WTC11 (cell line): ENCODE measurements at regions not wholly inside any gene's neighbourhood (a gene's known extent, or its start where the extent isn't known, plus 50 kb on each side); places are given as distances from the start of the nearest gene placed in this dataset.

Experiments
- ATAC-seq: fragments of 200-7000 bp; cut with Tn5 transposase; 2 replicates; pipeline ENCODE4 v1.10.0; 2021; ENCODE audit warnings: mild to moderate bottlenecking, moderate library complexity
- CTCF ChIA-PET: fragments of 300-600 bp; sonication (Branson Sonifier 250); formaldehyde crosslinking; loops from one replicate; lab custom pipeline; 2021; ENCODE audit warnings: antibody characterized with exemption; lab: Charles Lee
- POLR2A ChIA-PET: fragments of 350-600 bp; sonication (Branson Sonifier 250); formaldehyde crosslinking; loops from one replicate; lab custom pipeline; 2021; ENCODE audit warnings: antibody characterized with exemption; lab: Charles Lee
- DNase-seq: peaks from one replicate; pipeline ENCODE4 v3.0.0; 2021; ENCODE audit warnings: low spot score
- H3K27ac Mint-ChIP-seq: 2 replicates; pipeline ENCODE4 v1.8.0; 2021; ENCODE audit warnings: mixed read lengths
- H3K27me3 Mint-ChIP-seq: 2 replicates; pipeline ENCODE4 v1.8.0; 2021; ENCODE audit warnings: low read depth, mild to moderate bottlenecking, moderate library complexity, mixed read lengths
- H3K36me3 Mint-ChIP-seq: 2 replicates; pipeline ENCODE4 v1.8.0; 2021; ENCODE audit warnings: mixed read lengths
- H3K4me1 Mint-ChIP-seq: 2 replicates; pipeline ENCODE4 v1.8.0; 2022; ENCODE audit warnings: mixed read lengths
- H3K4me3 Mint-ChIP-seq: 2 replicates; pipeline ENCODE4 v1.8.0; 2021; ENCODE audit warnings: mild to moderate bottlenecking, moderate library complexity, mixed read lengths
- H3K9me3 Mint-ChIP-seq: 2 replicates; pipeline ENCODE4 v1.8.0; 2021; ENCODE audit warnings: mixed read lengths
- AFF4 ChIP-seq: sonication (generic); formaldehyde crosslinking; IDR thresholded peaks from 2 replicates; pipeline ENCODE4 v1.8.1; 2023; ENCODE audit warnings: mild to moderate bottlenecking, missing genetic modification reagents, borderline replicate concordance
- CBFB ChIP-seq: sonication (generic); formaldehyde crosslinking; IDR thresholded peaks from 2 replicates; pipeline ENCODE4 v1.8.1; 2022; ENCODE audit warnings: mild to moderate bottlenecking, low read depth, missing genetic modification reagents
- E2F1 ChIP-seq: sonication (generic); formaldehyde crosslinking; IDR thresholded peaks from 2 replicates; pipeline ENCODE4 v1.8.0; 2022; ENCODE audit warnings: mild to moderate bottlenecking, missing genetic modification reagents
- ELF4 ChIP-seq: sonication (generic); formaldehyde crosslinking; IDR thresholded peaks from 2 replicates; pipeline ENCODE4 v1.8.1; 2022; ENCODE audit warnings: low read depth, mild to moderate bottlenecking, moderate library complexity, missing genetic modification reagents
- EMX1 ChIP-seq: fragments of 250-450 bp; sonication (Bioruptor Pico); IDR thresholded peaks from 2 replicates; pipeline ENCODE4 v1.8.0; 2021; ENCODE audit warnings: mild to moderate bottlenecking
- MYBL2 ChIP-seq: sonication (generic); formaldehyde crosslinking; IDR thresholded peaks from 2 replicates; pipeline ENCODE4 v1.8.1; 2023; ENCODE audit warnings: mild to moderate bottlenecking, moderate library complexity, missing genetic modification reagents
- NR3C1 ChIP-seq: sonication (generic); formaldehyde crosslinking; conservative IDR thresholded peaks from 2 replicates; pipeline ENCODE4 v1.8.1; 2023; ENCODE audit warnings: low read depth, mild to moderate bottlenecking, missing genetic modification reagents
- OVOL2 ChIP-seq: fragments of 250-450 bp; sonication (Bioruptor Pico); IDR thresholded peaks from 2 replicates; pipeline ENCODE4 v1.9.0; 2021; ENCODE audit warnings: mild to moderate bottlenecking, borderline replicate concordance
- PREB ChIP-seq: sonication (generic); formaldehyde crosslinking; IDR thresholded peaks from 2 replicates; pipeline ENCODE4 v1.8.1; 2022; ENCODE audit warnings: mild to moderate bottlenecking, missing genetic modification reagents, moderate library complexity, borderline replicate concordance
- SMAD4 ChIP-seq: sonication (generic); formaldehyde crosslinking; IDR thresholded peaks from 2 replicates; pipeline ENCODE4 v1.8.0; 2022; ENCODE audit warnings: mild to moderate bottlenecking, missing genetic modification reagents
- TEAD4 ChIP-seq: sonication (generic); formaldehyde crosslinking; IDR thresholded peaks from 2 replicates; pipeline ENCODE4 v1.8.0; 2022; ENCODE audit warnings: mild to moderate bottlenecking, missing genetic modification reagents
- TP53 ChIP-seq: sonication (generic); formaldehyde crosslinking; IDR thresholded peaks from 2 replicates; pipeline ENCODE4 v1.8.1; 2023; ENCODE audit warnings: mild to moderate bottlenecking, missing genetic modification reagents
- ZBTB21 ChIP-seq: sonication (generic); formaldehyde crosslinking; IDR thresholded peaks from 2 replicates; pipeline ENCODE4 v1.8.1; 2023; ENCODE audit warnings: mild to moderate bottlenecking, missing genetic modification reagents, borderline replicate concordance
- ZMAT4 ChIP-seq: fragments of 250-450 bp; sonication (Bioruptor Pico); IDR thresholded peaks from 2 replicates; pipeline ENCODE4 v1.9.0; 2021; ENCODE audit warnings: mild to moderate bottlenecking
- ZNF138 ChIP-seq: sonication (generic); formaldehyde crosslinking; conservative IDR thresholded peaks from 2 replicates; pipeline ENCODE4 v1.8.1; 2022; ENCODE audit warnings: mild to moderate bottlenecking, moderate library complexity, missing genetic modification reagents
- ZNF416 ChIP-seq: fragments of 250-450 bp; sonication (Bioruptor Pico); IDR thresholded peaks from 2 replicates; pipeline ENCODE4 v1.9.0; 2021; ENCODE audit warnings: mild to moderate bottlenecking, inconsistent platforms
- TF ChIP-seq, protein P1 (sequence below): sonication (generic); formaldehyde crosslinking; IDR thresholded peaks from 2 replicates; pipeline ENCODE4 v1.8.0; 2023; ENCODE audit warnings: missing genetic modification reagents
- TF ChIP-seq, protein P2 (sequence below): sonication (generic); formaldehyde crosslinking; IDR thresholded peaks from 2 replicates; pipeline ENCODE4 v1.8.0; 2022; ENCODE audit warnings: mild to moderate bottlenecking, missing genetic modification reagents
- TF ChIP-seq, protein P3 (sequence below): sonication (generic); formaldehyde crosslinking; IDR thresholded peaks from 2 replicates; pipeline ENCODE4 v1.8.1; 2023; ENCODE audit warnings: mild to moderate bottlenecking, missing genetic modification reagents, moderate library complexity
- TF ChIP-seq, protein P4 (sequence below): fragments of 250-450 bp; sonication (Bioruptor Pico); IDR thresholded peaks from 2 replicates; pipeline ENCODE4 v1.8.0; 2021; ENCODE audit warnings: mild to moderate bottlenecking

DNA sequence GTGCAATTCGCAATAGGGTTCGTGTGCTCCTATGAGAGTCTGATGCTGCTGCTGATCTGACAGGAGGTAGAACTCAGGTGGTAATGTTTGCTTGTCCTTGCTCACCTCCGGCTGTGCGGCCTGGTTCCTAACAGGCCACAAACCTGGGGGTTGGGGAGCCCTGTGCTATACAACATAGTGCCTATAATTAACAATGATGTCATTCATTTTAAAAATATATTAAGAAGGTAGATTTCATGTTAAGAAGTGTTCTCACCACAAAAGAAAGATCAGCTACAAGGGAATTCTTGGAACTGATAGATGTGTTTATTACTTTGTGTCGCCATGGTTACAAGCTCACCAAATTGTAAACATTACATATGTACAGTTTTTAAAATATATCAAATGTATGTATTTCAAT, 200.5 kb downstream of the GRB14 start (continued):
- TF ChIP-seq ZMAT4, result no peak

GRCh38 chr2:164412831-164413230, 208.5 kb downstream of the GRB14 start:
- Mint-ChIP-seq H3K27ac (no peak overlapping the region), H3K4me1 (no peaks in the 10 kb centered on the region), H3K27me3 (no peaks in the 10 kb centered on the region), H3K36me3 (peaks cover 5% of the 10 kb centered on the region; the same call in 1 of the 2 replicates), H3K4me3 (no peak overlapping the region), H3K9me3 (peaks cover 15% of the 10 kb centered on the region)
- ChIA-PET POLR2A (no interaction called here), CTCF (no interaction called here)
- no peak for DNase-seq
- ATAC-seq, result no peak
- no peak for TF ChIP-seq ELF4
- TF ChIP-seq, protein P1, sequence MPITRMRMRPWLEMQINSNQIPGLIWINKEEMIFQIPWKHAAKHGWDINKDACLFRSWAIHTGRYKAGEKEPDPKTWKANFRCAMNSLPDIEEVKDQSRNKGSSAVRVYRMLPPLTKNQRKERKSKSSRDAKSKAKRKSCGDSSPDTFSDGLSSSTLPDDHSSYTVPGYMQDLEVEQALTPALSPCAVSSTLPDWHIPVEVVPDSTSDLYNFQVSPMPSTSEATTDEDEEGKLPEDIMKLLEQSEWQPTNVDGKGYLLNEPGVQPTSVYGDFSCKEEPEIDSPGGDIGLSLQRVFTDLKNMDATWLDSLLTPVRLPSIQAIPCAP (CRISPR knock-in tag), result no peak
- TF ChIP-seq ZBTB21 (CRISPR knock-in tag), result no peak
- TF ChIP-seq TP53, result no peak
- no peak for TF ChIP-seq ZNF138 (CRISPR knock-in tag)
- TF ChIP-seq, protein P2, sequence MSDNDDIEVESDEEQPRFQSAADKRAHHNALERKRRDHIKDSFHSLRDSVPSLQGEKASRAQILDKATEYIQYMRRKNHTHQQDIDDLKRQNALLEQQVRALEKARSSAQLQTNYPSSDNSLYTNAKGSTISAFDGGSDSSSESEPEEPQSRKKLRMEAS (CRISPR knock-in tag), result no peak
- no peak for TF ChIP-seq MYBL2
- TF ChIP-seq TEAD4 (CRISPR knock-in tag), result no peak
- no peak for TF ChIP-seq NR3C1 (CRISPR knock-in tag)
- no peak for TF ChIP-seq EMX1 (CRISPR knock-in tag)

- POLR2A ChIA-PET, result interaction anchor here (0.5 kb wide), 1 partner anchor 410 kb away, joined by 4 read pairs; no protein-coding TSS in a partner anchor
- Mint-ChIP-seq H3K9me3 (no peaks in the 10 kb centered on the region), H3K27ac (no peak overlapping the region), H3K36me3 (no peaks in the 10 kb centered on the region), H3K4me1 (peaks cover 30% of the 10 kb centered on the region), H3K4me3 (no peak overlapping the region), H3K27me3 (no peaks in the 10 kb centered on the region)
- no peak for TF ChIP-seq ZBTB21 (CRISPR knock-in tag)
- no peak for TF ChIP-seq ZNF416 (CRISPR knock-in tag)
- no peak for TF ChIP-seq CBFB (CRISPR knock-in tag)
- TF ChIP-seq, protein P3, sequence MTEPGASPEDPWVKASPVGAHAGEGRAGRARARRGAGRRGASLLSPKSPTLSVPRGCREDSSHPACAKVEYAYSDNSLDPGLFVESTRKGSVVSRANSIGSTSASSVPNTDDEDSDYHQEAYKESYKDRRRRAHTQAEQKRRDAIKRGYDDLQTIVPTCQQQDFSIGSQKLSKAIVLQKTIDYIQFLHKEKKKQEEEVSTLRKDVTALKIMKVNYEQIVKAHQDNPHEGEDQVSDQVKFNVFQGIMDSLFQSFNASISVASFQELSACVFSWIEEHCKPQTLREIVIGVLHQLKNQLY (CRISPR knock-in tag), result no peak
- TF ChIP-seq AFF4 (CRISPR knock-in tag), result no peak
- no peak for TF ChIP-seq EMX1 (CRISPR knock-in tag)
- TF ChIP-seq OVOL2 (CRISPR knock-in tag), result no peak
- no peak for TF ChIP-seq PREB (CRISPR knock-in tag)
- no peak for TF ChIP-seq SMAD4 (CRISPR knock-in tag)
- TF ChIP-seq TP53, result no peak
- no peak for TF ChIP-seq E2F1
- TF ChIP-seq, protein P4, sequence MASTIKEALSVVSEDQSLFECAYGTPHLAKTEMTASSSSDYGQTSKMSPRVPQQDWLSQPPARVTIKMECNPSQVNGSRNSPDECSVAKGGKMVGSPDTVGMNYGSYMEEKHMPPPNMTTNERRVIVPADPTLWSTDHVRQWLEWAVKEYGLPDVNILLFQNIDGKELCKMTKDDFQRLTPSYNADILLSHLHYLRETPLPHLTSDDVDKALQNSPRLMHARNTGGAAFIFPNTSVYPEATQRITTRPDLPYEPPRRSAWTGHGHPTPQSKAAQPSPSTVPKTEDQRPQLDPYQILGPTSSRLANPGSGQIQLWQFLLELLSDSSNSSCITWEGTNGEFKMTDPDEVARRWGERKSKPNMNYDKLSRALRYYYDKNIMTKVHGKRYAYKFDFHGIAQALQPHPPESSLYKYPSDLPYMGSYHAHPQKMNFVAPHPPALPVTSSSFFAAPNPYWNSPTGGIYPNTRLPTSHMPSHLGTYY, result no peak
- DNase-seq (no peak), ATAC-seq (no peak)
- CTCF ChIA-PET, result no interaction called here
These were observed 231.9 kb downstream of the GRB14 start for GRCh38 chr2:164389411-164389810.
